22Rv1 (cell line): ENCODE measurements at regions not wholly inside any gene's neighbourhood (a gene's known extent, or its start where the extent isn't known, plus 50 kb on each side); places are given as distances from the start of the nearest gene placed in this dataset.

Experiments
- ZFX ChIP-seq: fragments of 450-650 bp; IDR thresholded peaks from 2 replicates; pipeline ENCODE4 v1.6.1; 2017; ENCODE audit warnings: antibody characterized with exemption, borderline replicate concordance
- TF ChIP-seq, protein P1 (sequence below): fragments of 450-650 bp; IDR thresholded peaks from 2 replicates; pipeline ENCODE4 v1.5.1; 2017; ENCODE audit warnings: mild to moderate bottlenecking

DNA sequence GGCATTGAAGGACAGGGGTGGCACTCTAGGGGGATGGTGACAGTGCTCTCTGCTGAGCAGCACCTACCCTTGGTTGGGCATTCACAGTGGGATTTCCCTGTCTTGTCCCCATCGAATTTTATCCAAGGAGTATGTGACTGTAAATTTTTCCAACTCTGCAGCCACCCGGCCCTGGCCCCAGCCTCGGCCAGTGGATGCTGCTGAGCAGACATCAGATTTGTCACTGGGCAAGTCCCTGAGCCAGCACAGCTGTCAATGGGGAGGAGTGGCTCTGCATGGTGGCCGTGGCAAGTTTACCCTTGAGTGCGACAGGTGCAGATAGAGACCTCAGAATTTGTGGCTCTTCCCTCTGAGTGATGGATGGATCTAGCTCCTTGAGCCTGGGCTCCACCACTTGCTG is 240.2 kb upstream of the CSF3R start:
- TF ChIP-seq, protein P1, sequence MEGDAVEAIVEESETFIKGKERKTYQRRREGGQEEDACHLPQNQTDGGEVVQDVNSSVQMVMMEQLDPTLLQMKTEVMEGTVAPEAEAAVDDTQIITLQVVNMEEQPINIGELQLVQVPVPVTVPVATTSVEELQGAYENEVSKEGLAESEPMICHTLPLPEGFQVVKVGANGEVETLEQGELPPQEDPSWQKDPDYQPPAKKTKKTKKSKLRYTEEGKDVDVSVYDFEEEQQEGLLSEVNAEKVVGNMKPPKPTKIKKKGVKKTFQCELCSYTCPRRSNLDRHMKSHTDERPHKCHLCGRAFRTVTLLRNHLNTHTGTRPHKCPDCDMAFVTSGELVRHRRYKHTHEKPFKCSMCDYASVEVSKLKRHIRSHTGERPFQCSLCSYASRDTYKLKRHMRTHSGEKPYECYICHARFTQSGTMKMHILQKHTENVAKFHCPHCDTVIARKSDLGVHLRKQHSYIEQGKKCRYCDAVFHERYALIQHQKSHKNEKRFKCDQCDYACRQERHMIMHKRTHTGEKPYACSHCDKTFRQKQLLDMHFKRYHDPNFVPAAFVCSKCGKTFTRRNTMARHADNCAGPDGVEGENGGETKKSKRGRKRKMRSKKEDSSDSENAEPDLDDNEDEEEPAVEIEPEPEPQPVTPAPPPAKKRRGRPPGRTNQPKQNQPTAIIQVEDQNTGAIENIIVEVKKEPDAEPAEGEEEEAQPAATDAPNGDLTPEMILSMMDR = no peak
- no peak for TF ChIP-seq ZFX
